GM12878 (cell line): ENCODE measurements at regions not wholly inside any gene's neighbourhood (a gene's known extent, or its start where the extent isn't known, plus 50 kb on each side); places are given as distances from the start of the nearest gene placed in this dataset.

Source experiments
- ATAC-seq: fragments of 200-7000 bp; cut with Tn5 transposase; 3 replicates; pipeline ENCODE4 v1.9.1; 2020; ENCODE audit warnings: mild to moderate bottlenecking, moderate library complexity
- BruUV-seq: library from RNA; stranded (reverse); fragments of 400-500 nt; replicated peaks from 2 replicates; lab custom pipeline; 2021; lab: Mats Ljungman, UMichigan
- CTCF ChIA-PET: fragments of 300-600 bp; sonication (Branson Sonifier 250); formaldehyde crosslinking; extraction: SDS; loops from one replicate; lab custom pipeline; 2021; ENCODE audit warnings: inconsistent platforms; lab: Yijun Ruan, JAX
- POLR2A ChIA-PET: fragments of 350-600 bp; formaldehyde crosslinking; extraction: SDS; loops from one replicate; lab custom pipeline; 2021; ENCODE audit warnings: inconsistent platforms; lab: Charles Lee
- RAD21 ChIA-PET: fragments of 300-600 bp; sonication (Branson Sonifier 250); formaldehyde crosslinking; loops from one replicate; lab custom pipeline; 2023; ENCODE audit warnings: antibody characterized with exemption; ENCODE audit not compliant: unreplicated experiment; lab: Charles Lee
- SMC1A ChIA-PET: fragments of 300-600 bp; sonication (Branson Sonifier 250); formaldehyde crosslinking; loops from one replicate; lab custom pipeline; 2023; ENCODE audit not compliant: unreplicated experiment, uncharacterized antibody; lab: Charles Lee
- DNase-seq: peaks from one replicate; pipeline ENCODE4 v3.0.0-alpha.2; 2011; ENCODE audit warnings: low read depth, low spot score
- FAIRE-seq: peaks from 3 replicates; lab custom pipeline; 2011; peaks lifted over from hg19 to GRCh38; lab: Jason Lieb, UNC
- H2AFZ ChIP-seq: 2 replicates; pipeline ENCODE4 v1.6.0; 2011; ENCODE audit warnings: low read depth, low read length, control low read depth; ENCODE audit not compliant: control insufficient read depth
- H3K27ac ChIP-seq: 2 replicates; pipeline ENCODE4 v1.5.1; 2011; ENCODE audit warnings: control low read depth; ENCODE audit not compliant: control insufficient read depth, insufficient read depth
- H3K27me3 ChIP-seq, 2 experiments: replicated peaks in 1 of 2; 2 replicates each; pipeline versions ENCODE4 v1.6.0 to v1.6.1; 2011; ENCODE audit warnings: low read length in 1 of 2; ENCODE audit not compliant: control insufficient read depth in 2 of 2, insufficient read depth in 2 of 2
- H3K36me3 ChIP-seq, 2 experiments: 2 replicates each; pipeline ENCODE4 v1.5.1; 2011; ENCODE audit warnings: low read length in 1 of 2; ENCODE audit not compliant: control insufficient read depth in 2 of 2, insufficient read depth in 2 of 2
- H3K4me1 ChIP-seq: 2 replicates; pipeline ENCODE4 v1.6.1; 2011; ENCODE audit warnings: mild to moderate bottlenecking, low read length, moderate library complexity, mixed read lengths; ENCODE audit not compliant: control insufficient read depth, insufficient read depth
- H3K4me2 ChIP-seq: 2 replicates; pipeline ENCODE4 v1.6.0; 2011; ENCODE audit warnings: control low read depth; ENCODE audit not compliant: control insufficient read depth, insufficient read depth
- H3K4me3 ChIP-seq: fragments of 200-600 bp; sonication (generic); 2 replicates; pipeline ENCODE4 v1.5.1; 2016
- H3K79me2 ChIP-seq: 2 replicates; pipeline ENCODE4 v1.6.0; 2011; ENCODE audit warnings: low read length; ENCODE audit not compliant: control insufficient read depth, insufficient read depth
- H3K9ac ChIP-seq: 2 replicates; pipeline ENCODE4 v1.8.0; 2011; ENCODE audit warnings: low read length, control low read depth, mixed read lengths; ENCODE audit not compliant: control insufficient read depth, insufficient read depth
- H3K9me3 ChIP-seq: replicated peaks from 3 replicates; pipeline ENCODE4 v1.5.1; 2011; ENCODE audit warnings: mild to moderate bottlenecking, low read length; ENCODE audit not compliant: control insufficient read depth, insufficient read depth
- H4K20me1 ChIP-seq: 2 replicates; pipeline ENCODE4 v1.6.0; 2011; ENCODE audit not compliant: control insufficient read depth, insufficient read depth
- ATF3 ChIP-seq: IDR thresholded peaks from 2 replicates; pipeline ENCODE4 v1.6.1; 2011; ENCODE audit warnings: low read depth, mild to moderate bottlenecking, low read length, moderate library complexity, borderline replicate concordance; ENCODE audit errors: extremely low read depth
- MAX ChIP-seq: IDR thresholded peaks from 2 replicates; pipeline ENCODE4 v1.6.1; 2012; ENCODE audit warnings: low read depth, low read length, improper control_type of control experiment
- POU2F2 ChIP-seq: IDR thresholded peaks from 3 replicates; pipeline ENCODE4 v1.6.1; 2011; ENCODE audit warnings: low read depth, mild to moderate bottlenecking, low read length, borderline replicate concordance
- YY1 ChIP-seq: IDR thresholded peaks from 2 replicates; pipeline ENCODE4 v1.6.1; 2011; ENCODE audit warnings: low read depth, mild to moderate bottlenecking, low read length
- ZBTB40 ChIP-seq: fragments of 450-650 bp; IDR thresholded peaks from 2 replicates; pipeline ENCODE4 v1.6.1; 2016; ENCODE audit warnings: mild to moderate bottlenecking, moderate library complexity, borderline replicate concordance
- WGBS: methylation state at CpG from one replicate; pipeline ENCODE4 v1.1.6; 2016; ENCODE audit warnings: low lambda C conversion rate; ENCODE audit not compliant: insufficient replicate concordance, insufficient coverage; ENCODE audit errors: missing lambda C conversion rate; 5-methylcytosine and 5-hydroxymethylcytosine counted together
- in situ Hi-C: fragments of 300-500 bp; cut with MboI; formaldehyde crosslinking; loops from 9 replicates; pipeline ENCODE4 v1.14.3; 2018; ENCODE audit warnings: mixed read lengths
- intact Hi-C: fragments of 100-400 bp; cut with micrococcal nuclease; formaldehyde crosslinking; loops from one replicate; pipeline ENCODE4 v1.14.2; 2022; ENCODE audit not compliant: unreplicated experiment

- Histone ChIP-seq H3K9me3 (no peaks in the 10 kb centered on the region; the same call in 2 of the 3 replicates), H3K36me3 (no peaks in the 10 kb centered on the region), H3K27me3 (no peaks in the 10 kb centered on the region), H2AFZ (no peak overlapping the region), H4K20me1 (no peaks in the 10 kb centered on the region), H3K4me3 (no peak overlapping the region), H3K79me2 (no peaks in the 10 kb centered on the region), H3K27ac (no peak overlapping the region), H3K4me1 (no peaks in the 10 kb centered on the region), H3K4me2 (no peak overlapping the region), H3K9ac (no peak overlapping the region)
- no TSS peak for BruUV-seq
- TF ChIP-seq YY1 (no peak), ZBTB40 (no peak), MAX (no peak), POU2F2 (no peak), ATF3 (no peak)
- WGBS, result 29% methylated on average over 17 of the region's 17 CpGs
- ChIA-PET RAD21 (no interaction called here), SMC1A (no interaction called here), CTCF (no interaction called here), POLR2A (no interaction called here)
- intact Hi-C loops (no loop called here), in situ Hi-C loops (no loop called here)
- no peak for FAIRE-seq
- no peak for ATAC-seq
- DNase-seq, result no peak
These were observed 397.8 kb upstream of the ZNF507 start for GRCh38 chr19:31947436-31948115.
